ENCODE measurements at regions not wholly inside any gene's neighbourhood (a gene's known extent, or its start where the extent isn't known, plus 50 kb on each side); places are given as distances from the start of the nearest gene placed in this dataset.
"Not testable (repeated sequence)": the region's sequence is repeated elsewhere in the genome, so short reads cannot be mapped to it uniquely, and the experiment has no call there.

DNA sequence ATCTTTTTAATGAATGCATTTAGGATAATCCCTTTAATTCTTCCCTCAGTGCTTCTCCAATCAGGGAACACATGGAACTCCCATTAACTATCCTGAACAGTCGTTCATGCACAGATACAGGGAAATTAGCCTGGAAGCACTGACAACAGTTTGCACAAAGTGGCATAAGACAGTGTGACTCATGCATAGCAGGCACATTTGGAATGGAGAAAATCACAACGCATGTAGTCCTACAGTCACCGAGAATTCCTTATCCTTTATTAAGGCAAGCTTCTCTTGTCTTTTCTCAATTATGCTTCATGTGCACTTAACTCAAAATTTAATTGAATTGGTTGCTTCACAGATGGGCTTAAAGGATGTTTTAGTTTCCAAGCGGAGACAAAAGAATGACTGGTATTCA, 155.0 kb upstream of the CRBN start:
- Mint-ChIP-seq H3K4me1 (ENCODE audit: low read depth in 2 of 2) (no peaks in the 10 kb centered on the region), H3K27me3 (no peaks in the 10 kb centered on the region), H3K27ac (no peak overlapping the region), H3K4me3 (no peak overlapping the region), H3K36me3 (no peaks in the 10 kb centered on the region), H3K9me3 (no peaks in the 10 kb centered on the region)
- no peak for ATAC-seq
- no peak for DNase-seq (ENCODE audit: low spot score)

DNA sequence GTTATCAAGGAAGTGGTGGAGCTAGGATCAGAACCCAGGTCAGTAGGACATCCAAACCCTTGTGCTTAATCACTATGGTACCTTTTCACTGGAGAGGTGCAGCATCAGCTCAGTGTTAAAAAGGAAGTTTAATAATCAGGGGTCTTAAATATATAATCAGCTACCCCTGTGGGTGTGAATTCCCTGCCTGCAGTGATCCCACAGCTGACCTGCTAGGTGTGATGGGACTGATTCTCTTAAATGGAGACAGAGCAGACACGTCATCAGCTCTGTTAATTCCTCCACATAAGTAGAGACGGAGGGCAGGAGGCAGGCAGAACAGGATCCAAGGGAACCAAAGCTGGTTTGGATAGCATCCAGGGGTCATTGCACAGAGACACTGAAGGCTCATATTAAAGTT, 154.1 kb upstream of the CRBN start:
- H3K36me3 Mint-ChIP-seq, result no peaks in the 10 kb centered on the region
- no peak overlapping the region for H3K4me3 Mint-ChIP-seq
- ATAC-seq (no peak), DNase-seq (ENCODE audit: low spot score) (no peak)
- H3K27me3 Mint-ChIP-seq, result peaks cover 0 to 5% of the 10 kb centered on the region in 2 donors
- peaks cover 1% of the 10 kb centered on the region for H3K9me3 Mint-ChIP-seq
- no peaks in the 10 kb centered on the region for H3K4me1 Mint-ChIP-seq (ENCODE audit: low read depth in 2 of 2)
- no peak overlapping the region for H3K27ac Mint-ChIP-seq

DNA sequence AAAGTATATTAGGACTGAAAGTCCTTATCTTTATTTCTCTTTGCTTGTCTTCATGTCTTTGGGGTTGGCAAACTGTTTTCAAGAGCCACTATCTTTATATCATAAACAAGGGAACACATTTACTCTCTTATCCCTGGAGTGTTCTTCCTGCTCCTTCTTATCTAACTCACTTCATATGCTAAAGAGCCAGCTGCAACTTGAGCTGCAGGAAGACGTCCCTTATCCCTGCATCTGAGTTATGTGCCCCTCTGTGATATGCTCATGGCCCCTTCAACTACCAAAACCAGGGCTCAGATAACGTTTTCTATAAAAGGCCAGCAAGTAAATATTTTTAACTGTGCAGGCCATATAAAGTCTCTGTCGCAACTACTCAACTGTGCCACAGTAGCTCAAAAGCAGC, 137.0 kb upstream of the CRBN start:
- H3K9me3 Mint-ChIP-seq, result peaks cover 3% of the 10 kb centered on the region
- no peak overlapping the region for H3K4me3 Mint-ChIP-seq
- no peak overlapping the region for H3K27ac Mint-ChIP-seq
- DNase-seq (ENCODE audit: low spot score), result no peak
- peaks cover 2 to 9% of the 10 kb centered on the region in 2 donors for H3K27me3 Mint-ChIP-seq
- H3K4me1 Mint-ChIP-seq (ENCODE audit: low read depth in 2 of 2), result no peaks in the 10 kb centered on the region
- no peaks in the 10 kb centered on the region for H3K36me3 Mint-ChIP-seq
- ATAC-seq, result no peak

DNA sequence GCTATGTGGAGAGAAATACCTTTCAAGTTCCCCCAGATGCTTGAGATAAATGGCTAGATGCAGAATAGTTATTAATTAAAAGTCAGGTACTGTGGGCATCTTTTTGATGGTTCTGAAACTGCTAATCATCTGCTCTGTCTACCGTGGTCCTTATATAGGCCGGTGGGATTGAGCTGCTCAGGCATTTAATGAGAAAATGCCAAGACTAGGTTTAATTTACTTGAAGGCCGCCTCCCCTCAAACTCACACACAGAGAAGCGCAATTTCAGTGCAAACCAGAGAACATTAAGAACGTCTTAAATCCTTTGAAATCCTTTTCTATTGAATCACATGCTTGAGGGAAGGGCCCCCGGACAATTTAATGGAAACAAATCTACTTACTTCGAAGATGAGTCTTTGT, 136.4 kb upstream of the CRBN start:
- H3K4me3 Mint-ChIP-seq, result no peak overlapping the region
- H3K36me3 Mint-ChIP-seq, result no peaks in the 10 kb centered on the region
- no peak overlapping the region for H3K27ac Mint-ChIP-seq
- H3K4me1 Mint-ChIP-seq (ENCODE audit: low read depth in 2 of 2), result no peaks in the 10 kb centered on the region
- peaks cover 2 to 8% of the 10 kb centered on the region in 2 donors for H3K27me3 Mint-ChIP-seq
- ATAC-seq, result no peak
- no peak for DNase-seq (ENCODE audit: low spot score)
- peaks cover 3% of the 10 kb centered on the region for H3K9me3 Mint-ChIP-seq

DNA sequence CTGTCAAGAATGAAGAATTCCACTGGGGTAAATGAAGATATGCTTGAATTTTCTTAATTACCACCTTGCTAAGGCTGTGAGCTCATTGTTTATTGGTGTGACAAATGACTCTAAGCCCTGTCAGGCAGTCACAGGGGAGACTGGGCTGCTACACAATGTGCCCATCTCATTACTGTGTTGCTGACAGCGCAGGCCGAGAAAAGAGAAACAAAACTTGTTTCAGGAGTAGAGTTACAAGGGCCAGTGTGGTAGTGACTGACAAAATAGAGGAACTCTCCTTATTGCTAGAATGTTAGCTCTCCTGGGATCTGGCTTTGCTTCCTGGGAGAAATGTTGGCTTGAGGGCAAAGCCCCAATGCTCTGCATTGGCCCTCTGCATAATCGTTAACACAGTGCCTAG, 130.4 kb upstream of the CRBN start:
- ATAC-seq (no peak), DNase-seq (ENCODE audit: low spot score) (no peak)
- H3K4me3 Mint-ChIP-seq, result no peak overlapping the region
- peaks cover 2 to 15% of the 10 kb centered on the region in 2 donors for H3K27me3 Mint-ChIP-seq
- H3K36me3 Mint-ChIP-seq, result no peaks in the 10 kb centered on the region
- H3K4me1 Mint-ChIP-seq (ENCODE audit: low read depth in 2 of 2), result no peaks in the 10 kb centered on the region
- H3K9me3 Mint-ChIP-seq, result no peaks in the 10 kb centered on the region
- no peak overlapping the region for H3K27ac Mint-ChIP-seq

DNA sequence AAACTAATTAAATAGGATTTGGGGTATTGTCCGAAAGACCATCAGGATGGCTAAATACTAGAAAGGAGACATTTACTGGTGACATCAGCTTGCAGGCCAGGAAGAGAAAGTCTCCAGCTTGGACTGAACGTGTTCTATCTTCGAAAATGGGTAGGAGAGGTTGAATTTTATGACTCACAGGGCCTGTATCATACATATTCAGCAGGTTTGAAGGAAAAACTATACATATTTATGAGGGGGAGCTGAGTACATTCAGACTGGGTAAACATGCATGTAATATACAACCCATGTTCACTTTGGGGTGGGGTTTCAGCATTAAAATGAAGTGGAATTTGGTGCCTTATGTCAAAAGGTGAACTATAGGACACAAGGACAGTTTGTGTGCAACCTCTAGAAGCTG, 129.3 kb upstream of the CRBN start:
- peaks cover 6 to 15% of the 10 kb centered on the region in 2 donors for H3K27me3 Mint-ChIP-seq

DNA sequence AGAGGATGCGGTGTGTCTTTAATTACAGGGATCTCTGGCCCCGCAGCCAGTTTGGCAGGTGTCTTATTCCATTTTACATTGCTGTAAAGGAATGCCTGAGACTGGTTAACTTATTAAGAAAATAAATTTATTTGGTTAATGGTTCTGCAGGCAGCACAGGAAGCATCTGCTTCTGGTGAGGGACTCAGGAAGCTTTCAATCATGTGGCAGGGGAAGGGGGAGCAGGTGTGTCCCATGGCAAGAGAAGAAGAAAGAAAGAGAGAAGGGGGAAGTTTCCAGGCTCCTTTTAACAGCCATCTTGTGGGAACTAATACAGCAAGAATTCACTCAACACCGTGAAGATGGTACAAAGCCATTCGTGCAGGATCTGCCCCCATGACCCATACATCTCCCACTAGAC, 128.0 kb upstream of the CRBN start:
- H3K36me3 Mint-ChIP-seq, result no peaks in the 10 kb centered on the region
- peaks cover 6 to 15% of the 10 kb centered on the region in 2 donors for H3K27me3 Mint-ChIP-seq
- H3K9me3 Mint-ChIP-seq, result no peaks in the 10 kb centered on the region
- no peak for DNase-seq (ENCODE audit: low spot score)
- H3K4me3 Mint-ChIP-seq, result no peak overlapping the region
- no peak for ATAC-seq
- H3K4me1 Mint-ChIP-seq (ENCODE audit: low read depth in 2 of 2), result no peaks in the 10 kb centered on the region
- H3K27ac Mint-ChIP-seq, result no peak overlapping the region

More for the DNA sequence above, 129.3 kb upstream of the CRBN start:
- ATAC-seq (no peak), DNase-seq (ENCODE audit: low spot score) (no peak)
- Mint-ChIP-seq H3K4me1 (ENCODE audit: low read depth in 2 of 2) (no peaks in the 10 kb centered on the region), H3K9me3 (no peaks in the 10 kb centered on the region), H3K27ac (no peak overlapping the region), H3K4me3 (no peak overlapping the region), H3K36me3 (no peaks in the 10 kb centered on the region)

DNA sequence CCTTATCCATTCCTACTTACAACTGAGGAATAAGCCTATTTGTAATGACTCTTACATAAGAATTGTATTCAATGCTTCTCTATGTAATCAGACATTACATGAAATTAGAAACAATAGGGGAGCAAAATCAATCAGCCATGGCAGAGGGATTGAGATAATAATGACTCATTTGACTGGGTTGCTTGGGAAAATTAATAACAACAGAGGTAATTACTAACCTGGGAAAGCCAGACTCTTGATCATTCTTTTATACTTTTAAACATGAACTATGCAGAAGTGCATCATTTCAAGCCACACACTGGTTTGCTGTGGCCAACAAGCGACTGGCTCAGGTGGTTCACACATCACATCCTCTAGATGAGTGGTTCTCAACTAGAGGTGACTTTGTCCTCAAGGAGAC, 126.3 kb upstream of the CRBN start:
- no peak overlapping the region for H3K27ac Mint-ChIP-seq
- no peak for ATAC-seq
- no peaks in the 10 kb centered on the region for H3K9me3 Mint-ChIP-seq
- no peaks in the 10 kb centered on the region for H3K36me3 Mint-ChIP-seq
- H3K27me3 Mint-ChIP-seq, result peaks cover 6 to 22% of the 10 kb centered on the region in 2 donors
- no peak for DNase-seq (ENCODE audit: low spot score)
- no peak overlapping the region for H3K4me3 Mint-ChIP-seq
- no peaks in the 10 kb centered on the region for H3K4me1 Mint-ChIP-seq (ENCODE audit: low read depth in 2 of 2)

DNA sequence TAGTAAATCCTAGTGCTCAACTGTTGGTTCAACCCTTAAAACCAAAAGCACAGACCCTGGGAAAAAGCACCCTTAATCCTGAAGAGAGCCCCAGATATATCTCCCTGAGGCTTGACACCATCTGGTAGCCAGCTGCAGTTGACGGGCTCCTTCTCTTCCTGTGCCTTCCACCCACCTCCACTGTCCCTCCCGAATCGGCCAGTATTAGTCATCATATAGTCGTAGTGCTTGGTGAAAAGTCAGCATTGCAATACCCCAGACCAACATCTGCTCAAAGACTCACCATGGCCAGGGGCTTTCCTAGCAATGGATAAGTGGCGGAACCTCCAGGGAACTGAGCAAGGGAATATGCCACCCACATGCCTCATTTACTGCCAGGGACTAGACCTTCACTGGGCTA, 125.6 kb upstream of the CRBN start:
- H3K27me3 Mint-ChIP-seq, result peaks cover 6 to 27% of the 10 kb centered on the region in 2 donors
- H3K9me3 Mint-ChIP-seq, result no peaks in the 10 kb centered on the region
- ATAC-seq, result no peak
- no peak overlapping the region for H3K27ac Mint-ChIP-seq
- no peak for DNase-seq (ENCODE audit: low spot score)
- H3K4me3 Mint-ChIP-seq, result no peak overlapping the region
- H3K4me1 Mint-ChIP-seq (ENCODE audit: low read depth in 2 of 2), result no peaks in the 10 kb centered on the region
- no peaks in the 10 kb centered on the region for H3K36me3 Mint-ChIP-seq

DNA sequence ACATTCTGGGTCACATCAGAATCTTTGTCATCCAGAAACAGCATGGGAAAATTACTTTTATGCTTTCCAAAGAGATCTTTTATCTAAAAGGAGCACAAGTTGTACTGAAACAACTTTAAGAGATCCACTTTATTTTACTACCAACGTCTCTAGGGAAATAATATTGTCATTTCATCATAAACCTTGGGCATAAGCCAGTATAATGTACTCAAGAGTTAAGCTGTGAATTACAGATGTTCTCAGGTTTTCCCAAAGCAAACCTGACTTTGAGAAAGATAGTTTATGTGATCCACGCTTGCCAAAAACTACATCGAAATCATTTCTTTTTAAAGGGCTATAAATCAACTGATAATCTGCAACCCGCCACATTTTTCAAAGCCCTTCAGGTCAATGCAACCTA, 124.1 kb upstream of the CRBN start:
- no peak for ATAC-seq
- H3K4me1 Mint-ChIP-seq (ENCODE audit: low read depth in 2 of 2), result no peaks in the 10 kb centered on the region
- peaks cover 6 to 21% of the 10 kb centered on the region in 2 donors for H3K27me3 Mint-ChIP-seq
- no peaks in the 10 kb centered on the region for H3K36me3 Mint-ChIP-seq
- no peak for DNase-seq (ENCODE audit: low spot score)
- H3K27ac Mint-ChIP-seq, result no peak overlapping the region
- no peaks in the 10 kb centered on the region for H3K9me3 Mint-ChIP-seq
- no peak overlapping the region for H3K4me3 Mint-ChIP-seq

DNA sequence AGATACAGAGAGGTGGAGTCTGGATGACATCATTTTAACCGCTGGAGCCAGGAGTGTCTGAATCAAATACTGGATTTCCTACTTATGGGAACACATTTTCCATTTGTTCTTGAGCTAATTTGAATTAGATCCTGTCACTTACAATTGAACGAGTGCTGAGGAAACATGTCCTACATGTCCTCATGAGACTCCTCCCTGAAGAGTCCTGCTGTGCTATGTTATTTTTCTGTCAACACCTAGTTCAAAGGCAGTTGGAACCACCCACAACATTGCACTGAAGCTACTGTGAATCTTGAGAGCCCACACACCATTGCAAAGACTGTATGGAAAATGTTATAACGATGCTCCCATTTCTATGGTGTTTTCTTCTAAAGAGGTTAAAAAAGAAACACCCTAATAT, 123.5 kb upstream of the CRBN start:
- Mint-ChIP-seq H3K27ac (no peak overlapping the region), H3K9me3 (no peaks in the 10 kb centered on the region), H3K27me3 (peaks cover 6 to 21% of the 10 kb centered on the region in 2 donors), H3K36me3 (no peaks in the 10 kb centered on the region), H3K4me1 (ENCODE audit: low read depth in 2 of 2) (no peaks in the 10 kb centered on the region), H3K4me3 (no peak overlapping the region)
- ATAC-seq (no peak), DNase-seq (ENCODE audit: low spot score) (no peak)

DNA sequence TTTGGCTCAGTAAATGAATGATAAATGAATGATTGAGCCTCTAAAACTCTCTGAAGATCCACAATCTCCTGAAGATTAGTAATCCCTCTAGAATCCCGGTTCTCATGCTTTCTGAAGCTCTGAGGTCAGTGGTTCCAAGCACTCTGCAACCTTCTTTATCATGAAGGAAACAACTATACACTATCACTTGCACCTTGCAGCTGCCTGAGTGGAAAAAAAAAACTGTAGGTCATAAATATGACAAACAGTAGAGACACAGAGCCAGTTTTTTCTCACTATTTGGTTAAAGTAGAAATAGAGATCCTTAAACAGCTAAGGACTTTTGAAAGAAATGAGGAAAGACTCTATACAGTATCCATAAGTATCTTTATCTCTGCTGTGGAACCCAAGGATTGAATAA, 122.0 kb upstream of the CRBN start:
- Mint-ChIP-seq H3K27ac (no peak overlapping the region), H3K4me1 (ENCODE audit: low read depth in 2 of 2) (no peaks in the 10 kb centered on the region), H3K27me3 (peaks cover 6 to 12% of the 10 kb centered on the region in 2 donors), H3K4me3 (no peak overlapping the region), H3K9me3 (no peaks in the 10 kb centered on the region), H3K36me3 (no peaks in the 10 kb centered on the region)
- ATAC-seq (no peak), DNase-seq (ENCODE audit: low spot score) (no peak)

DNA sequence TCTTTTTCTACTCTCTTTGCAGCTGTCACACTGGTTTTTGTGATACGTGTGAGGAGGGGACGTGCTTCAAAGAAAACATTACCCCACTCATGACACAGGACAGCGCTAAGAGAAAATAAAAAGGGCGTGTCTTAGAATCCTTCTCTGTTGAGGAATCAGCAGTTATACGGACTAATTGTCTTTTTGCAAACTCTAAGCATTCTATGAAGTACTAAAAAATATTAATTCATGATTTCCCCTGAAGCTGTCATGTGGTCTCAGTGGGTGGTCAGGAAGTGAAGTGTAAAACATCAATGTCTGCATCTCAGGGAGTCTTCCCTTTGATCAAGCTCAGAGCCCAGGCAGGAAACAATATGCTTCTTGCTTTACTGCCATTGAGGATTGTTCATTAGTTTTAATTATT, 117.5 kb upstream of the CRBN start:
- Mint-ChIP-seq H3K9me3 (peaks cover 7% of the 10 kb centered on the region), H3K27me3 (peaks cover 0 to 30% of the 10 kb centered on the region in 2 donors), H3K4me3 (no peak overlapping the region), H3K4me1 (ENCODE audit: low read depth in 2 of 2) (no peaks in the 10 kb centered on the region), H3K36me3 (peaks cover 18% of the 10 kb centered on the region), H3K27ac (no peak overlapping the region)
- ATAC-seq (no peak), DNase-seq (ENCODE audit: low spot score) (no peak)

DNA sequence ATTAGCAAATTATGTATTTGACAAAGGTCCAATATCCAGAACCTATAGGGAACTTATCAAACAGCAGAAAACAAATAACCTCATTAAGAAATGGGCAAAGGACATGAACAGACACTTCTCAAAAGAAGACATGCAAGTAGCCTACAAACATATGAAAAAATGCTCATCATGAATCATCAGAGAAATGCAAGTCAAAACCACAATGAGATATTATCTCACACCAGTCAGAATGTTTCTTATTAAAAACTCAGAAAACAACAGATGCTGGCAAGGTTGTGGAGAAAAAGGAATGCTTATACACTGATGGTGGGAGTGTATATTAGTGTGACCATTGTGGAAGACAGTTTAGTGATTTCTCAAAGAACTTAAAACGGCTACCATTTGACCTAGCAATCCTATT, 116.1 kb upstream of the CRBN start:
- DNase-seq (ENCODE audit: low spot score), result no peak
- H3K27me3 Mint-ChIP-seq, result peaks cover 0 to 21% of the 10 kb centered on the region in 2 donors
- peaks cover 18% of the 10 kb centered on the region for H3K36me3 Mint-ChIP-seq
- H3K27ac Mint-ChIP-seq, result no peak overlapping the region
- ATAC-seq, result no peak
- H3K4me3 Mint-ChIP-seq, result no peak overlapping the region
- no peaks in the 10 kb centered on the region for H3K4me1 Mint-ChIP-seq (ENCODE audit: low read depth in 2 of 2)
- peaks cover 7% of the 10 kb centered on the region for H3K9me3 Mint-ChIP-seq

DNA sequence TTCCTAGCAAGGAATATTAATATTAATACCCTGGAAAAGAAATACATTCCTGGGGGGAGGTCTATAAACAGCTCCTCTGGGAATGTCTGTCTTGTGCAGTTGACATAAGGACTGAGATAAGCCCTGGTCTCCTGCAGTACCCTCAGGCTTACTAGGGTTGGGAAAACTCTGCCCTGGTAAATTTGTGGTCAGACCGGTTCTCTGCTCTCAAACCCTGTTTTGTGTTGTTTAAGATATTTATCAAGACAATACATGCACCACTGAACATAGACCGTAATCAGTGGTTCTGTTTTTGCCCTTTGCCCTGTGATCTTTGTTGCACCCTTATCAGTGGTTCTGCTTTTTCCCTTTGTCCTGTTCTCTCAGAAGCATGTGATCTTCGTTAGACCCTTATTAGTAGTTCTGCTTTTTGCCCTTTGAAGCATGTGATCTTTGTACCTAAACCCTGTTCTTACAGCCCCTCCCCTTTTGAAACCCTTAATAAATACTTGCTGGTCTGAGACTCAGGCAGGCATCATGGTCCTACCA, 112.3 kb upstream of the CRBN start:
- H3K27me3 Mint-ChIP-seq, result peaks cover 0 to 18% of the 10 kb centered on the region in 2 donors
- H3K4me3 Mint-ChIP-seq; ATAC-seq; H3K27ac Mint-ChIP-seq; DNase-seq (ENCODE audit: low spot score); H3K9me3 Mint-ChIP-seq; H3K4me1 Mint-ChIP-seq (ENCODE audit: low read depth in 2 of 2): not testable (repeated sequence)
- peaks cover 18% of the 10 kb centered on the region for H3K36me3 Mint-ChIP-seq

Measured in natural killer cell treated with Interleukin-12 subunit alpha and Interleukin-12 subunit beta and Interleukin-15 and Interleukin-18, amount 100 ng/mL, for 72 hours (primary cell).